H1 (cell line): ENCODE measurements at regions not wholly inside any gene's neighbourhood (a gene's known extent, or its start where the extent isn't known, plus 50 kb on each side); places are given as distances from the start of the nearest gene placed in this dataset.

Experiments used
- CTCF ChIA-PET: fragments of 300-600 bp; sonication (Branson Sonifier 250); formaldehyde crosslinking; loops from one replicate; lab custom pipeline; 2021; ENCODE audit not compliant: partially characterized antibody; lab: Charles Lee
- POLR2A ChIA-PET: fragments of 300-600 bp; sonication (Branson Sonifier 250); formaldehyde crosslinking; loops from one replicate; lab custom pipeline; 2021; ENCODE audit warnings: inconsistent platforms; ENCODE audit not compliant: partially characterized antibody; lab: Charles Lee
- DNase-seq, 2 experiments: peaks; one replicate each; pipeline versions ENCODE4 v3.0.0 to v3.0.0-alpha.2; 2010 to 2022; ENCODE audit warnings: low spot score in 2 of 2, low read depth in 1 of 2, mixed read lengths in 1 of 2
- FAIRE-seq: peaks from 2 replicates; lab custom pipeline; 2011; peaks lifted over from hg19 to GRCh38; lab: Jason Lieb, UNC
- H2AFZ ChIP-seq: 2 replicates; pipeline ENCODE4 v1.8.1; 2012; ENCODE audit warnings: low read length, inconsistent platforms
- H2AK5ac ChIP-seq: 2 replicates; pipeline ENCODE4 v1.6.1; 2013; ENCODE audit warnings: low read depth, low read length
- H2BK120ac ChIP-seq: replicated peaks from 2 replicates; pipeline ENCODE3; 2013; ENCODE audit warnings: low read depth, low read length, inconsistent platforms
- H2BK12ac ChIP-seq: 2 replicates; pipeline ENCODE4 v1.6.1; 2013; ENCODE audit warnings: low read depth, low read length
- H2BK15ac ChIP-seq: 2 replicates; pipeline ENCODE4 v1.6.1; 2013; ENCODE audit warnings: low read length
- H2BK20ac ChIP-seq: 2 replicates; pipeline ENCODE4 v1.6.1; 2013; ENCODE audit warnings: low read length
- H2BK5ac ChIP-seq: 2 replicates; pipeline ENCODE4 v1.6.1; 2013; ENCODE audit warnings: low read depth, low read length
- H3K14ac ChIP-seq: 2 replicates; pipeline ENCODE4 v1.6.1; 2013; ENCODE audit warnings: inconsistent platforms; ENCODE audit not compliant: insufficient read length
- H3K18ac ChIP-seq: 2 replicates; pipeline ENCODE4 v1.6.1; 2013; ENCODE audit warnings: low read length; ENCODE audit errors: extremely low read depth
- H3K23ac ChIP-seq: 2 replicates; pipeline ENCODE4 v1.6.1; 2013; ENCODE audit warnings: inconsistent platforms; ENCODE audit not compliant: insufficient read length
- H3K23me2 ChIP-seq: 2 replicates; pipeline ENCODE4 v1.6.1; 2013; ENCODE audit warnings: low read depth, low read length
- H3K27ac ChIP-seq: 2 replicates; pipeline ENCODE4 v1.6.1; 2011; ENCODE audit warnings: low read depth, low read length, inconsistent platforms
- H3K27me3 ChIP-seq, 4 experiments: replicated peaks in 1 of 4; 1 replicate in 1 of 4; 2 replicates in 3 of 4; pipeline versions ENCODE4 v1.6.1 to v1.8.1; 2011 to 2013; ENCODE audit warnings: low read length in 3 of 4, mild to moderate bottlenecking in 3 of 4, inconsistent platforms in 2 of 4, mixed read lengths in 2 of 4, moderate library complexity in 1 of 4; ENCODE audit not compliant: control insufficient read depth in 3 of 4, insufficient read depth in 3 of 4; ENCODE audit errors: extremely low read depth in 1 of 4
- H3K36me3 ChIP-seq, 4 experiments: 2 replicates each; pipeline versions ENCODE4 v1.6.1 to v1.8.1; 2011 to 2013; ENCODE audit warnings: mild to moderate bottlenecking in 4 of 4, low read length in 3 of 4, moderate library complexity in 2 of 4, control low read depth in 1 of 4, inconsistent platforms in 1 of 4; ENCODE audit not compliant: insufficient read depth in 4 of 4, control insufficient read depth in 2 of 4
- H3K4ac ChIP-seq: replicated peaks from 2 replicates; pipeline ENCODE3; 2013; ENCODE audit warnings: low read length, low read depth, mixed read lengths, inconsistent platforms; ENCODE audit not compliant: insufficient read length
- H3K4me1 ChIP-seq, 4 experiments: replicated peaks in 1 of 4; 1 replicate in 1 of 4; 2 replicates in 3 of 4; pipeline versions ENCODE4 v1.6.1 to v1.8.1; 2011 to 2013; ENCODE audit warnings: low read length in 3 of 4, inconsistent platforms in 2 of 4, mixed read lengths in 1 of 4; ENCODE audit not compliant: insufficient read depth in 4 of 4, control insufficient read depth in 3 of 4
- H3K4me2 ChIP-seq, 2 experiments: 2 replicates each; pipeline versions ENCODE4 v1.6.1 to v1.8.1; 2011 to 2013; ENCODE audit warnings: low read depth in 2 of 2, low read length in 2 of 2, control low read depth in 1 of 2, inconsistent platforms in 1 of 2, mild to moderate bottlenecking in 1 of 2; ENCODE audit not compliant: insufficient read depth in 1 of 2
- H3K4me3 ChIP-seq, 4 experiments: fragments of 200-600, 300-600 bp in 1 of 4; sonication (generic), shearing (Covaris generic), sonication (Bioruptor Twin) in 1 of 4; 2 replicates each; pipeline versions ENCODE4 v1.5.1 to v1.8.1; 2011 to 2016; ENCODE audit warnings: low read length in 4 of 4, low read depth in 3 of 4, control low read depth in 2 of 4, inconsistent platforms in 2 of 4, mild to moderate bottlenecking in 2 of 4, mixed read lengths in 1 of 4, moderate library complexity in 1 of 4; ENCODE audit not compliant: insufficient read depth in 2 of 4; ENCODE audit errors: extremely low read depth in 1 of 4
- H3K56ac ChIP-seq: replicated peaks from 2 replicates; pipeline ENCODE3; 2013; ENCODE audit warnings: low read depth, mild to moderate bottlenecking, mixed read lengths, low read length, inconsistent platforms; ENCODE audit not compliant: insufficient read length
- H3K79me1 ChIP-seq: 2 replicates; pipeline ENCODE4 v1.6.1; 2013; ENCODE audit warnings: low read depth, low read length, control low read depth
- H3K79me2 ChIP-seq, 2 experiments: 2 replicates each; pipeline versions ENCODE4 v1.6.1 to v1.8.1; 2012 to 2013; ENCODE audit warnings: low read length in 2 of 2, mild to moderate bottlenecking in 2 of 2, inconsistent platforms in 1 of 2; ENCODE audit not compliant: insufficient read depth in 2 of 2, control insufficient read depth in 1 of 2
- H3K9ac ChIP-seq, 4 experiments: replicated peaks in 1 of 4; 1 replicate in 1 of 4; 2 replicates in 3 of 4; pipeline versions ENCODE4 v1.6.1 to v1.8.1; 2011 to 2013; ENCODE audit warnings: low read depth in 3 of 4, low read length in 3 of 4, control low read depth in 2 of 4, mild to moderate bottlenecking in 2 of 4, moderate library complexity in 2 of 4, inconsistent platforms in 1 of 4; ENCODE audit errors: extremely low read depth in 1 of 4
- H3K9me3 ChIP-seq, 2 experiments: 2 replicates each; pipeline versions ENCODE4 v1.6.1 to v1.8.1; 2012 to 2013; ENCODE audit warnings: mild to moderate bottlenecking in 2 of 2, moderate library complexity in 2 of 2, control low read depth in 1 of 2, inconsistent platforms in 1 of 2, low read depth in 1 of 2, low read length in 1 of 2, mixed read lengths in 1 of 2; ENCODE audit not compliant: insufficient read depth in 2 of 2
- H4K20me1 ChIP-seq, 2 experiments: replicated peaks in 1 of 2; 2 replicates each; pipeline versions ENCODE3 to v1.8.1; 2011 to 2013; ENCODE audit warnings: inconsistent platforms in 2 of 2, low read length in 2 of 2, mild to moderate bottlenecking in 1 of 2; ENCODE audit not compliant: insufficient read depth in 2 of 2, control insufficient read depth in 1 of 2
- H4K5ac ChIP-seq: 2 replicates; pipeline ENCODE4 v1.6.1; 2013; ENCODE audit warnings: low read length, low read depth, mixed read lengths, inconsistent platforms; ENCODE audit not compliant: insufficient read length
- H4K8ac ChIP-seq: 2 replicates; pipeline ENCODE4 v1.8.0; 2013; ENCODE audit warnings: mild to moderate bottlenecking, moderate library complexity, low read length, inconsistent platforms; ENCODE audit not compliant: insufficient read depth; ENCODE audit errors: extremely low read depth
- H4K91ac ChIP-seq: replicated peaks from 2 replicates; pipeline ENCODE3; 2013; ENCODE audit warnings: low read length, mixed read lengths, inconsistent platforms; ENCODE audit not compliant: insufficient read length
- MAFK ChIP-seq: IDR thresholded peaks from 2 replicates; pipeline ENCODE4 v1.6.1; 2012; ENCODE audit warnings: low read depth, mild to moderate bottlenecking, improper control_type of control experiment, low read length
- RBBP5 ChIP-seq: IDR thresholded peaks from 2 replicates; pipeline ENCODE4 v1.7.1; 2012; ENCODE audit warnings: low read depth, mild to moderate bottlenecking, inconsistent platforms, low read length, moderate library complexity, borderline replicate concordance
- WGBS, 2 experiments: shearing (Covaris generic) in 1 of 2; methylation state at CpG; one replicate each; pipeline versions ENCODE4 v1.1.6 to v1.1.7; 2013 to 2015; ENCODE audit warnings: low lambda C conversion rate in 2 of 2, mixed read lengths in 2 of 2, inconsistent platforms in 1 of 2, low coverage in 1 of 2, missing lambda C conversion rate in 1 of 2; ENCODE audit not compliant: insufficient replicate concordance in 2 of 2, insufficient coverage in 1 of 2, insufficient read length in 1 of 2; ENCODE audit errors: extremely low coverage in 1 of 2, missing lambda C conversion rate in 1 of 2; 5-methylcytosine and 5-hydroxymethylcytosine counted together

GRCh38 chr7:41891950-41892349 lies 189.1 kb upstream of the INHBA start:
- no peak overlapping the region for H3K9ac ChIP-seq
- H4K8ac ChIP-seq, result no peak overlapping the region
- FAIRE-seq (no peak), DNase-seq (no peak)
- no peak overlapping the region for H2AFZ ChIP-seq
- POLR2A ChIA-PET, result interaction anchor here (0.9 kb wide), 1 partner anchor 9 kb away, joined by 4 read pairs; no protein-coding TSS in a partner anchor
- H4K5ac ChIP-seq, result no peak overlapping the region
- no peak overlapping the region for H3K23ac ChIP-seq
- H2BK12ac ChIP-seq, result no peak overlapping the region
- no peaks in the 10 kb centered on the region for H3K79me1 ChIP-seq
- H3K4me1 ChIP-seq, result no peaks in the 10 kb centered on the region
- H3K9me3 ChIP-seq, result no peaks in the 10 kb centered on the region
- no peak for TF ChIP-seq MAFK
- no peak for TF ChIP-seq RBBP5
- H3K18ac ChIP-seq, result no peak overlapping the region
- no peaks in the 10 kb centered on the region for H3K36me3 ChIP-seq
- H2BK120ac ChIP-seq, result no peak overlapping the region
- H3K27me3 ChIP-seq, result no peaks in the 10 kb centered on the region
- no peak overlapping the region for H2BK5ac ChIP-seq
- no peak overlapping the region for H2AK5ac ChIP-seq
- H4K91ac ChIP-seq, result no peak overlapping the region
- no peak overlapping the region for H2BK20ac ChIP-seq
- H3K56ac ChIP-seq, result no peak overlapping the region
- H3K27ac ChIP-seq, result no peak overlapping the region
- H3K14ac ChIP-seq, result no peak overlapping the region
- H3K23me2 ChIP-seq, result no peaks in the 10 kb centered on the region
- H3K4me3 ChIP-seq, result no peak overlapping the region
- H3K4ac ChIP-seq, result no peak overlapping the region
- WGBS, 2 experiments, result 90% methylated on average over 8 of the region's 8 CpGs; no CpG with 5 or more reads in 1 of the 2 experiments
- no peaks in the 10 kb centered on the region for H3K79me2 ChIP-seq
- H3K4me2 ChIP-seq, result no peak overlapping the region
- H2BK15ac ChIP-seq, result no peak overlapping the region
- CTCF ChIA-PET, result interaction anchor here (0.8 to 2.4 kb wide), 11 partner anchors 10 to 189 kb away, joined by 3 to 8 read pairs (median 4); partner anchors contain the start of gene INHBA
- H4K20me1 ChIP-seq, result no peaks in the 10 kb centered on the region
